IMR-90 (cell line): ENCODE measurements at regions not wholly inside any gene's neighbourhood (a gene's known extent, or its start where the extent isn't known, plus 50 kb on each side); places are given as distances from the start of the nearest gene placed in this dataset.

Experiments used
- BHLHE40 ChIP-seq: fragments of 150-350 bp; IDR thresholded peaks from 2 replicates; pipeline ENCODE4 v1.6.1; 2016; ENCODE audit warnings: mild to moderate bottlenecking, low read depth, low read length
- CEBPB ChIP-seq: IDR thresholded peaks from 2 replicates; pipeline ENCODE4 v1.6.1; 2012; ENCODE audit warnings: low read depth, low read length, improper control_type of control experiment
- CHD1 ChIP-seq: IDR thresholded peaks from 2 replicates; pipeline ENCODE4 v1.6.1; 2012; ENCODE audit warnings: low read depth, low read length, improper control_type of control experiment
- CTCF ChIP-seq: conservative IDR thresholded peaks from 2 replicates; pipeline ENCODE4 v1.5.1; 2012; ENCODE audit warnings: mild to moderate bottlenecking, low read depth, low read length, improper control_type of control experiment
- ELK1 ChIP-seq: fragments of 150-350 bp; IDR thresholded peaks from 2 replicates; pipeline ENCODE4 v1.6.1; 2016; ENCODE audit warnings: low read depth, mild to moderate bottlenecking, low read length, moderate library complexity, borderline replicate concordance
- FOS ChIP-seq: fragments of 150-350 bp; IDR thresholded peaks from 2 replicates; pipeline ENCODE4 v1.6.1; 2016; ENCODE audit warnings: low read depth, low read length
- MAFK ChIP-seq: IDR thresholded peaks from 2 replicates; pipeline ENCODE4 v1.6.1; 2012; ENCODE audit warnings: low read depth, low read length, improper control_type of control experiment
- MAZ ChIP-seq: IDR thresholded peaks from 2 replicates; pipeline ENCODE4 v1.6.1; 2012; ENCODE audit warnings: low read depth, mild to moderate bottlenecking, low read length, improper control_type of control experiment, moderate library complexity, borderline replicate concordance
- MXI1 ChIP-seq: IDR thresholded peaks from 2 replicates; pipeline ENCODE4 v1.6.1; 2012; ENCODE audit warnings: low read depth, mild to moderate bottlenecking, low read length, moderate library complexity, borderline replicate concordance
- POLR2A ChIP-seq: IDR thresholded peaks from 2 replicates; pipeline ENCODE4 v1.6.1; 2012; ENCODE audit warnings: mild to moderate bottlenecking, low read depth, low read length
- RAD21 ChIP-seq: IDR thresholded peaks from 2 replicates; pipeline ENCODE4 v1.6.1; 2012; ENCODE audit warnings: low read length, improper control_type of control experiment
- RCOR1 ChIP-seq: IDR thresholded peaks from 2 replicates; pipeline ENCODE4 v1.6.1; 2012; ENCODE audit warnings: mild to moderate bottlenecking, low read length, improper control_type of control experiment; ENCODE audit not compliant: insufficient replicate concordance
- RFX5 ChIP-seq: IDR thresholded peaks from 2 replicates; pipeline ENCODE4 v1.8.0; 2012; ENCODE audit warnings: low read depth, mild to moderate bottlenecking, low read length, moderate library complexity
- SMC3 ChIP-seq: fragments of 150-350 bp; IDR thresholded peaks from 2 replicates; pipeline ENCODE4 v1.6.1; 2016; ENCODE audit warnings: low read depth, mild to moderate bottlenecking, antibody characterized with exemption, low read length, moderate library complexity

GRCh38 chr2:136244536-136244885 is 126.6 kb upstream of the CXCR4 start:
- no peak for TF ChIP-seq POLR2A
- TF ChIP-seq CTCF, result no peak
- no peak for TF ChIP-seq SMC3
- no peak for TF ChIP-seq CEBPB
- no peak for TF ChIP-seq RAD21
- TF ChIP-seq RCOR1, result no peak
- TF ChIP-seq MAFK, result no peak
- no peak for TF ChIP-seq ELK1
- no peak for TF ChIP-seq RFX5
- no peak for TF ChIP-seq FOS
- TF ChIP-seq BHLHE40, result no peak
- no peak for TF ChIP-seq MAZ
- no peak for TF ChIP-seq CHD1
- no peak for TF ChIP-seq MXI1
